HG02970 (cell line): ENCODE measurements at regions not wholly inside any gene's neighbourhood (a gene's known extent, or its start where the extent isn't known, plus 50 kb on each side); places are given as distances from the start of the nearest gene placed in this dataset.
"Not testable (repeated sequence)": the region's sequence is repeated elsewhere in the genome, so short reads cannot be mapped to it uniquely, and the experiment has no call there.

ENCODE experiments used
- ATAC-seq: cut with Tn5 transposase; IDR thresholded peaks from one replicate; pipeline ENCODE4 v1.9.1; 2021; ENCODE audit warnings: mild to moderate bottlenecking, moderate library complexity, moderate number of reproducible peaks; ENCODE audit not compliant: unreplicated experiment, low FRiP score

- no peak for ATAC-seq
Observed at GRCh38 chr13:90299238-90299637, 1048.2 kb upstream of the MIR17HG start.

- no peak for ATAC-seq
Observed at GRCh38 chr13:90300015-90300414, 1047.5 kb upstream of the MIR17HG start.

- no peak for ATAC-seq
Observed at GRCh38 chr13:90302107-90302506, 1045.4 kb upstream of the MIR17HG start.

- ATAC-seq: no peak
Observed at GRCh38 chr13:90305796-90306195, 1041.7 kb upstream of the MIR17HG start.

- ATAC-seq: no peak
Observed at GRCh38 chr13:90307136-90307535, 1040.4 kb upstream of the MIR17HG start.

- no peak for ATAC-seq
Observed at GRCh38 chr13:90308249-90308648, 1039.2 kb upstream of the MIR17HG start.

- no peak for ATAC-seq
Observed at GRCh38 chr13:90311929-90312328, 1035.6 kb upstream of the MIR17HG start.

GRCh38 chr13:90315061-90315460 lies 1032.4 kb upstream of the MIR17HG start:
- ATAC-seq: no peak

- ATAC-seq: no peak
Observed at GRCh38 chr13:90320664-90321063, 1026.8 kb upstream of the MIR17HG start.

- ATAC-seq: no peak
Observed at GRCh38 chr13:90321281-90321931, 1026.1 kb upstream of the MIR17HG start.

- no peak for ATAC-seq
Observed at GRCh38 chr13:90329641-90330040, 1017.8 kb upstream of the MIR17HG start.

- no peak for ATAC-seq
Observed at GRCh38 chr13:90331974-90332373, 1015.5 kb upstream of the MIR17HG start.

GRCh38 chr13:90336507-90336906 lies 1011.0 kb upstream of the MIR17HG start:
- no peak for ATAC-seq

GRCh38 chr13:90341348-90341747 lies 1006.1 kb upstream of the MIR17HG start:
- ATAC-seq: not testable (repeated sequence)

GRCh38 chr13:90348477-90349136 lies 998.9 kb upstream of the MIR17HG start:
- ATAC-seq: not testable (repeated sequence)

GRCh38 chr13:90352763-90353162 lies 994.7 kb upstream of the MIR17HG start:
- ATAC-seq: no peak

GRCh38 chr13:90355162-90355751 lies 992.2 kb upstream of the MIR17HG start:
- ATAC-seq: no peak

- ATAC-seq: no peak
Observed at GRCh38 chr13:90360785-90361184, 986.7 kb upstream of the MIR17HG start.

- no peak for ATAC-seq
Observed at GRCh38 chr13:90362707-90363106, 984.8 kb upstream of the MIR17HG start.

- no peak for ATAC-seq
Observed at GRCh38 chr13:90365130-90365529, 982.4 kb upstream of the MIR17HG start.

GRCh38 chr13:90374168-90374567 lies 973.3 kb upstream of the MIR17HG start:
- ATAC-seq: no peak

GRCh38 chr13:90375851-90376250 lies 971.6 kb upstream of the MIR17HG start:
- no peak for ATAC-seq
